GM18499 (cell line): ENCODE measurements at regions not wholly inside any gene's neighbourhood (a gene's known extent, or its start where the extent isn't known, plus 50 kb on each side); places are given as distances from the start of the nearest gene placed in this dataset.
"Not testable (repeated sequence)": the region's sequence is repeated elsewhere in the genome, so short reads cannot be mapped to it uniquely, and the experiment has no call there.

Experiments used
- ATAC-seq: cut with Tn5 transposase; IDR thresholded peaks from one replicate; pipeline ENCODE4 v1.9.1; 2021; ENCODE audit warnings: moderate number of reproducible peaks; ENCODE audit not compliant: insufficient read depth, unreplicated experiment

- ATAC-seq, result no peak
These were observed 335.1 kb downstream of the PREX1 start for GRCh38 chr20:48492715-48493070.

- no peak for ATAC-seq
These were observed 335.6 kb downstream of the PREX1 start for GRCh38 chr20:48492015-48492714.

GRCh38 chr20:48490961-48491831 is 336.6 kb downstream of the PREX1 start:
- no peak for ATAC-seq

GRCh38 chr20:48490341-48490740 is 337.5 kb downstream of the PREX1 start:
- not testable (repeated sequence) for ATAC-seq

- ATAC-seq, result no peak
These were observed 338.1 kb downstream of the PREX1 start for GRCh38 chr20:48489656-48490055.

- ATAC-seq, result no peak
These were observed 338.7 kb downstream of the PREX1 start for GRCh38 chr20:48489046-48489463.

- ATAC-seq, result not testable (repeated sequence)
These were observed 339.3 kb downstream of the PREX1 start for GRCh38 chr20:48488334-48489034.

- ATAC-seq, result no peak
These were observed 341.7 kb downstream of the PREX1 start for GRCh38 chr20:48486065-48486464.

GRCh38 chr20:48485153-48485552 is 342.6 kb downstream of the PREX1 start:
- ATAC-seq, result not testable (repeated sequence)

- no peak for ATAC-seq
These were observed 344.3 kb downstream of the PREX1 start for GRCh38 chr20:48483334-48484066.

GRCh38 chr20:48482790-48483189 is 345.0 kb downstream of the PREX1 start:
- no peak for ATAC-seq

- no peak for ATAC-seq
These were observed 347.5 kb downstream of the PREX1 start for GRCh38 chr20:48480216-48480772.

- ATAC-seq, result no peak
These were observed 348.8 kb downstream of the PREX1 start for GRCh38 chr20:48478806-48479585.

- ATAC-seq, result no peak
These were observed 349.4 kb downstream of the PREX1 start for GRCh38 chr20:48478370-48478769.

- no peak for ATAC-seq
These were observed 350.9 kb downstream of the PREX1 start for GRCh38 chr20:48476854-48477253.

GRCh38 chr20:48474022-48474421 is 353.8 kb downstream of the PREX1 start:
- no peak for ATAC-seq

- ATAC-seq, result no peak
These were observed 355.9 kb downstream of the PREX1 start for GRCh38 chr20:48471759-48472408.

GRCh38 chr20:48471176-48471575 is 356.6 kb downstream of the PREX1 start:
- no peak for ATAC-seq

GRCh38 chr20:48470141-48470540 is 357.7 kb downstream of the PREX1 start:
- no peak for ATAC-seq
